ENCODE measurements at regions not wholly inside any gene's neighbourhood (a gene's known extent, or its start where the extent isn't known, plus 50 kb on each side); places are given as distances from the start of the nearest gene placed in this dataset.

DNA sequence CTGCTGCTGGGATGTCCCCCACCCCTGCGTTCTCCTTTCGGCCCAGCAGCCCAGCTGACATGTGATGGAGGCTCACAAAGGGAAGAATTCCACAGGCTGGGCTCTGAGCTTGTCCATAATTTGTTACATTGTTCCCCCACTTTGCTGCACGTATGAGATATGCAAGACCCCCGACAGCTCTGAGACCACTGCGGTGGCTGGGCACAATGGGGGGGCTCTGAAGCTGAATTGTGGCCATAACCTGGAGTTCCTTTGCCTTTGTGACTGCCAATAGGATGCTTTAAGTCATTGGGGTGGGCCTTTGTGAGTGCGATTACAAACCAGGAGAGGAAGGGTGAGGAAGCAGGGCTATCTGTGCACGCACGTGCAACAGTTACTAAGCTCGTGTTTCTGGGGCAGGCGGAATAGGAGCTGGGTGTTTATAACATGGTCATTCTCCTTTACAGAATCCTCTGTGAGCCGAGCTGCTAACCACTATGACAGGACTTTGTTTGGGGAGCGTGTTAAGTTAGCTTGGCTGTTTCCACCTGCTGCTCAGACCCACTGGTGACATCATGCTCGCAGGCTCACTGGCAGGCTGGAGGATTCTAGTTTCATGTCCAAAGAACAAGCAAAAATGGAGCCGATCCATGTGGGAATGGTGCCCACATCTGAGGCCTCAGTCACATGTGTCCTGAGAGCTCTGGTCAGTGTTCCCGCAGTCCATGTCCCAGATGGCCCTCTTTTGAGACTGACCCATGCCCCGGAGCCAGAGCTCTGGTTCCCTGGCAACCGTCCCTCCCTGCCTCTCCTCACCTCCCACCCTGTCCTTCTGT, 208.3 kb upstream of the SALL1 start:
- no peak for DNase-seq

GRCh38 chr16:51357839-51358238, 206.8 kb upstream of the SALL1 start:
- no peak for DNase-seq

- DNase-seq: no peak
Observed at GRCh38 chr16:51355875-51356274, 204.8 kb upstream of the SALL1 start.

- DNase-seq: no peak
Observed at GRCh38 chr16:51355195-51355594, 204.1 kb upstream of the SALL1 start.

DNA sequence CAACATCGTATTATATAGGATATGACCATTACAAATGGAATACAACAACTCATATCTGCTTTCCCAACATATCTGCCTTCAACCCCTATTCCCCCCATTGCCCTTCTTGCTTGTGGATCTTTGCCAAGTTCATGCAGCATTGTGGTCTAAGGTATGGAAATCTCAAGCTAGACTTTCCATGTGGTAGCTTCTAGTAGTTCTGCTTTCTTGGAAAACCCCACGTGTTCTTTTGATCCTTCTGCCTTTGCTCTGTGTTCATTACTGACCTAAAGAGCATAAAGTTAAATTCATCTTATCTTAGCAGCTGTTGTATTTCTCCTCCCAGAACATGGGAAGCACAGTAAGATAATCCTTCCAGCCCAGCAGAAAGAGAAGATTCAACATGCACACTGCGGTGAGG, 202.0 kb upstream of the SALL1 start:
- DNase-seq: no peak

GRCh38 chr16:51349626-51350025, 198.6 kb upstream of the SALL1 start:
- DNase-seq: no peak

DNA sequence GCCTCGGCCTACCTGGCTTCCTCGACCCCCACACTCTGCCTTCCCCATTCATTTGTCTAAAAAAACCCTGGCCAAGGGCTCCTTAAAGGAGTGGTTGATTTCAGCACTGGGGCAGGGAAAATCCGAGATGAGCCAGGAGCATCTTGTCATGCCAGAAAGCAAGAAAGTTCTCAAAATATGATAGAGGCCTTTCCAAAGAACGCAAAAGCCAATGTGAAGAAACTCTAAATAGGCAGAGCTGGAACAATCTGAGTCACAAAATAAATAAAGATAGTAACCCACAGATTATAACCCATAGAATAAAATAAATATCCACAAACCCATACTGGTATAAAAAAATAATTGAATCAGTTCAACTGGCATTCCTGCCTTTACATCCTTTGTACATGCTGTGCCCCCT, 192.3 kb upstream of the SALL1 start:
- DNase-seq: no peak

- DNase-seq: no peak
Observed at GRCh38 chr16:51341204-51341603, 190.1 kb upstream of the SALL1 start.

DNA sequence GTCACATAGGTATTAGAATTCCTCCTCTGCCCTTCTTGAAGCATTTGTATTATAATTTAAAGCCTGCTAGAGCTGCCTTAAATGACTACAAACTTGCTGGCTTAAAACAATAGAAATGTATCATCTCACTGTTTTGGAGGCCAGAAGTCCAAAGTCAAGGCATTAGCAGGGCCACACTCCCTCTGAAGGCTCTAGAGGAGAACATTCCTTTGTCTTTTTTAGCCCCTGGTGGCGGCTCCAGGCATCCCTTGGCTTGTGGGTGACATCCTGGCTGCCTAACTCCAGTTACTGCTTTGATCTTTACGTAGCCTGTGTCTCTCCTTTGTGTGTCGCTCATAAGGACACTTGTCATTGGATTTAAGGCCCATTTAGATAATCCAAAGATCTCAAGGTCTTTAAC, 186.6 kb upstream of the SALL1 start:
- DNase-seq: no peak

DNA sequence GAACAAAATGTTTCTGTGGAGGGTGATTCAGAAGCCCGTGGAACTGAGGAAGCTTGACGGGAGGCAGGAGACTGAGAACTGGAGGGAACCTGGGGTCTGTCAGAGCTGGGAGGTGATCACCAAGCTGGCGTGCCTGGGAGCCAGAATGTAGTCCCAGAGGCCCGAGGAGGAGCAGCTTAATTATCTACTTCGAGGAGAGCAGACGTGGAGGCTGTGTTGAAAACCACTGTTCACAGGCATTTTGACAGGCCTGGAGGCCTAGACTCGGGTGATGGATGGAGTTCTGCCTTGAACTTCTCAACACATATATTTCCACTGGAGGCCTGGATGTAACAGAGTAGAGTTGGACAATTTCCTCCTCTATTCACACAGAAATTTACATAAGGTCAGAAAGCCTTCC, 177.7 kb upstream of the SALL1 start:
- no peak for DNase-seq

DNA sequence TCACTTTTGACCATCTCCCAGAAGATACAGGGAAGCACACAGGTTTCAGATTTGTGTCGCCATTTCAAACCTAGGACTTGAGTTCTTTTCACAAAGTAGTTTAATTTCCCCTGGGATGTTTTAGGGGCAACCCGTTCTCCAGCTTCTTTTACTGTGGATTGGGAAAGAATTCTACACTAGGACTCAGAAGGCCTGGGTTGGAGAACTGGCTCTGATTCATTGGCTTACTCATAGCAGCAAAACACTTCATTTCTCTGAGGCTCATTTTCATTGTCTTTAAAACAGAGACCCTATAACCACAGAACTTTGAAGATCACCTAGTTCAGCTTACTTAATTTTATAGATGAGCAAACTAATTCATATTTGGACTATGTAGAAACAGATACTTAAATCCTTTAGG, 175.9 kb upstream of the SALL1 start:
- no peak for DNase-seq

DNA sequence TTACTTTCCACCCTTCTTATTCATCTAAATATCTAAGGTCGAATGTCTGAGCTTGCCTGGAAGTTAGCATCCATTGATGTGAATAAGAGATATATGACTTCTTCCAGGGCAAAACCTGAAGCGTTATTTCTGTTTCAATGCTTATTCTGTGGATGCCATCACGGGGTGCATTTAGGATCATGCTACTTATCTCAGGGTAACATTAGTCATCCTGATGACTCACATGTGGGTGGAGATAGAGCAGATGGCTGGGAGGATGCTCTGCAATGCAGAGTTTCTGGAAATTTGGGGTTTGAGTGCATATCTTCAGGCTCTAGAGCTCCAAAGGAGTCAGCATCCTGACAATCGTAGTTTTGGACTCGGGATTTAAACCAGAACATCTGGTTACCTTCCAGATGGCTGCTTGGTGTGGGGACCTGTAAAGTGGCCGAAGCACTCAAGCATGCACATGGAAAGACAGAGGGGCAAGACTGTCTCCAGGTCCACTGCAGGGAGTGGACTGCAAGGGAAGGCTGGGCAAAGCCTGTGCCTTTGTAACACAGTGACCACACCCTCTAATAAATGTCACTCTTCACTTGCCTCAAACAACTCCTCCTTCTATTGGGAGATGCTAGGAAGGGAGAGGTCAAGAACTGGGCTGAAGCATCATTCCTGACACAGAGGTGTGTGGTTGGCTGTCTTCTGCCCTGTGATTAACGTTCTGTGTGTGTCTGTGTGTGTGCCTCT, 175.2 kb upstream of the SALL1 start:
- DNase-seq: no peak

GRCh38 chr16:51321251-51321650, 170.2 kb upstream of the SALL1 start:
- DNase-seq: no peak

DNA sequence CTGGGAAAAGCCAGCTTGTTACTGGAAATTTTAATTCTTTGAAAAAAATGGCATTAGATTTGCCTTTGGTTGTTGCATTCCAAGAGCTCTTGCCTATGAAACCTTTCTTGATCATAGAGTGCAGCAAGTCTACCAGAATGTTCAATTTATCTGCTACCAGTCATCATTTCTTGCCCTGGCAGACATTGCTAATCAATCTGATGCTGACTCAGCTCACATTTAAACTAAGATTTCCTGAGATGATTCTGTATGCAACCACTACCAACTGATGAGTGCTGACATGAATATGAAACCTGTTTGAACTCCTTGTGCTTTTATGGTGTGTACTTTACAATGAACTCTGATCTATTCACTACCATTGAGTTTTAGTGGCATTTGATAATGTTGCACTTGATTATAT, 166.5 kb upstream of the SALL1 start:
- DNase-seq: no peak

- no peak for DNase-seq
Observed at GRCh38 chr16:51313198-51313597, 162.1 kb upstream of the SALL1 start.

DNA sequence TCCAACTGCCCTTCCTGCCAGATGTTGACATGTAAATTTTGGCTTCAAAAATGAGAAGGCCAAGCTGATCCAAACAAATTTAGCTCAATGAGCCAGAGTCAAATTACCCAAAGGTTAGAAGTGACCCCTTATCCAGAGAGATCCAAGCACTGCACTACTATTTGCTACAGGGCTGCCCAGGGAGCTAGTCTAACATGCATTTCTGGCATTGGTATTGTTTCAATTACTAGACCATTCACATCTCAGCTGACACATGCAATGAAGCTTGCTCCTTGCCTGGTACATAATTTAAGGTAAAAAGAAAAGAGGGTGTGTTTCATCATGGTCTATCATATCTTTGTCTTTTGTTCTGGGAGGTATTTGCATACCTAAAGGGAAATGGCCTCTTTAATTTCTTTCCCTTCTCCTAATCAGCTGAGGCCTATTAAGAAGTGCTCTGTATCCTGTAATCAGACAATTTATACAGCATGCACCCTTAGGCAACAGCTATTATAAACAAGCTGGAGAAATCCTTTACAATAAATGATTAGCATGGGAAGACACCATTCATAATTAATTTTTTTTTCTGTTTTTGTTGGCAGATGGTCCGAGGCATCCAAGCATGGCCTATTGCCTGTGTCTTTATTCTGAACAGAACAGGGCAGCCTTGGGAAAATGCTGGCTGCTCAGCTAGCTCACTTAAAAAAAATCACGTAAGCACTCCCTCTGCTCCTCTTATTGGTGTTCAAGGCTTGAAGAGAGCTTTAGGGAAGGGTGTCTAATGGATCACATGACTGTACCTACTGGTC, 161.5 kb upstream of the SALL1 start:
- no peak for DNase-seq

GRCh38 chr16:51310159-51310558, 159.1 kb upstream of the SALL1 start:
- no peak for DNase-seq

- DNase-seq: no peak
Observed at GRCh38 chr16:51306886-51307595, 156.0 kb upstream of the SALL1 start.

- DNase-seq: no peak
Observed at GRCh38 chr16:51306116-51306515, 155.0 kb upstream of the SALL1 start.

DNA sequence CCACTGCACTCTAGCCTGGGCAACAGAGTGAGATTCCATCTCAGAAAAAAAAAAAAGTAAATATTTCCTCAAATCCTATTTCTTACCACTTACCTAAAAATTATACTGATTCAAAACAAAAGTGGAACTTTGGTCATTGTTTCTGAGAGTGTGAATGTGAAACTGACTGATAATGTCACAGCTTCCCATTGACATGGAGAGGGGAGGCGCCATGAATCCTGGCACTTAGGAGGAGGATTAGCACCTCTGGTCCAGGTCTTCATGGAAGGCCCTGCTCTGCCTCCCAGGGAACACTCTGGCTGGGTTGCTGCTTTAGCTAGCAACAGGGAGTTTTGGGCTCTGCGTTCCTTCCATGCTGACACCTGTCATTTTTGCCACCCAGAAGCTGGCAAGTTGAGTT, 154.3 kb upstream of the SALL1 start:
- no peak for DNase-seq

DNA sequence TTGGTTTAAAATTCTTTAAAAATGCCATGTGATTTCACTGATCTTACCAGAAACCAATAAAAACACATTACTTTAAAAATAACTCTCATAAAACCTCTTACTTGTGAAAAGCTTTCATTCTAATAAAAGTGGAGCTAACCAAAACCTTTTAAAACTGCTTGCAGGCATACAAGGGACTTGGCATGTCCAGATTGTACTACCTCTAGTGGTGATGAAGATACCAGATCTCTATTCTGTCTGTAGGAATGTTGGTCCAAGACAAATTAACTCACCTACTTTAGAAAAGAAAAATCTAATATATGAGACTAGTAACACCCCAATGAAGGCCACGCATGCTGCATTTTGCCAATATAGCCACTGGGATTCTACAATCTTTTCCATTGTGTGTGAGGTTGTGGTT, 151.0 kb upstream of the SALL1 start:
- DNase-seq: no peak

- no peak for DNase-seq
Observed at GRCh38 chr16:51298800-51299199, 147.7 kb upstream of the SALL1 start.

Measured in activated CD8-positive, alpha-beta memory T cell treated with anti-CD3 and anti-CD28 coated beads, Interleukin-2, amount 50 U/mL, for 4 hours (primary cell).